ENCODE measurements at regions not wholly inside any gene's neighbourhood (a gene's known extent, or its start where the extent isn't known, plus 50 kb on each side); places are given as distances from the start of the nearest gene placed in this dataset.

DNA sequence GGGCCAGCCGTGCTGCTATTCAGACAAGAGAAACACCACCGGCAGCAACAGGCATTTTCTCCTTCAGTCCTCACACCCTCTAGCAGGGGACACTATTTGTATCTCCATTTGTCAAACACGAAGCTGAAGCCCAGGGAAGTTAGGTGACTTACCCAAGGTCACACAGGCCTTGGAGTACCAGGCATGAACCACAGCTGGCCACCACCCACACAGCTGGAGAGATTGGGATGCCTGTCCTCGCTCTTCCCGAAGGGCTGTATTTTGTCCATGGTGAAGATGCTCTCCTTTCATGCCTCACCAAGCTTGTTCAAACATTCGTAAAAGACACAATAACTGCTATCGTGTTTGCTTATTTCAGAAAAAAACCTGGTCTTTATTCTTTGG lies 182.7 kb downstream of the INHBB start:
- intact Hi-C loops (cut with micrococcal nuclease; ENCODE audit: unreplicated experiment): no loop called here

GRCh38 chr2:120530781-120531180 lies 184.8 kb downstream of the INHBB start:
- H3K27me3 Mint-ChIP-seq (ENCODE audit: unreplicated experiment): peaks cover 93% of the 10 kb centered on the region
- H3K4me3 Mint-ChIP-seq (ENCODE audit: low read depth, unreplicated experiment): no peak overlapping the region
- H3K4me1 Mint-ChIP-seq (ENCODE audit: low read depth, unreplicated experiment): peaks cover 6% of the 10 kb centered on the region
- no peak overlapping the region for H3K27ac Mint-ChIP-seq (ENCODE audit: unreplicated experiment)
- H3K9me3 Mint-ChIP-seq (ENCODE audit: low read depth, unreplicated experiment): no peaks in the 10 kb centered on the region
- BruUV-seq (replicated peaks): no TSS peak
- intact Hi-C loops (cut with micrococcal nuclease; ENCODE audit: unreplicated experiment): no loop called here
- CTCF ChIA-PET: no interaction called here
- no peak for TF ChIP-seq CTCF (IDR thresholded peaks at IDR 0.05; ENCODE audit: unreplicated experiment)
- no peak for DNase-seq
- H3K36me3 Mint-ChIP-seq (ENCODE audit: insufficient read depth, unreplicated experiment): no peaks in the 10 kb centered on the region

More for the DNA sequence above, 182.7 kb downstream of the INHBB start:
- H3K27ac Mint-ChIP-seq (ENCODE audit: unreplicated experiment): no peak overlapping the region
- H3K4me1 Mint-ChIP-seq (ENCODE audit: low read depth, unreplicated experiment): peaks cover 16% of the 10 kb centered on the region
- CTCF ChIA-PET: no interaction called here
- no peak for TF ChIP-seq CTCF (IDR thresholded peaks at IDR 0.05; ENCODE audit: unreplicated experiment)
- no peaks in the 10 kb centered on the region for H3K36me3 Mint-ChIP-seq (ENCODE audit: insufficient read depth, unreplicated experiment)
- DNase-seq: no peak
- H3K27me3 Mint-ChIP-seq (ENCODE audit: unreplicated experiment): peaks cover 100% of the 10 kb centered on the region
- H3K4me3 Mint-ChIP-seq (ENCODE audit: low read depth, unreplicated experiment): no peak overlapping the region
- BruUV-seq (replicated peaks): no TSS peak
- no peaks in the 10 kb centered on the region for H3K9me3 Mint-ChIP-seq (ENCODE audit: low read depth, unreplicated experiment)

DNA sequence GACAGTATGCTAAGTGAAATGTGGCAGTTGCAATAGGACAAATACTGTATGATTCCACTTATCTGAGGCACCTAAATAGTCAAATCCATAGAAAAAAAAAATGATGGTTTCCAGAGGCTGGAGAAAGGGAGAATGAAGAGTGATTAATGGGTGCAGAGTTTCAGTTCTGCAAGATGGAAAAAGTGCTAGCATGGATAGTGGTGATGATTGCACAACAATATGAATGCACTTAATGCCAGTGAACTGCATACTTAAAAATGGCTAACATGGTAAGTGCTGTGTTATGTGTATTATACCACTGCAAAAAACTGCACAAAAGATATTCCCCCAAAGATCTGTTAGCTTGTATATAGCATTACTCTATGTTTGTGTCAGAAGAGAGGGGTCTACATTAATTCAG lies 185.4 kb downstream of the INHBB start:
- no peaks in the 10 kb centered on the region for H3K36me3 Mint-ChIP-seq (ENCODE audit: insufficient read depth, unreplicated experiment)
- DNase-seq: no peak
- H3K27ac Mint-ChIP-seq (ENCODE audit: unreplicated experiment): no peak overlapping the region
- H3K9me3 Mint-ChIP-seq (ENCODE audit: low read depth, unreplicated experiment): no peaks in the 10 kb centered on the region
- H3K27me3 Mint-ChIP-seq (ENCODE audit: unreplicated experiment): peaks cover 93% of the 10 kb centered on the region
- intact Hi-C loops (cut with micrococcal nuclease; ENCODE audit: unreplicated experiment): no loop called here
- CTCF ChIA-PET: no interaction called here
- no peak for TF ChIP-seq CTCF (IDR thresholded peaks at IDR 0.05; ENCODE audit: unreplicated experiment)
- peaks cover 6% of the 10 kb centered on the region for H3K4me1 Mint-ChIP-seq (ENCODE audit: low read depth, unreplicated experiment)
- BruUV-seq (replicated peaks): no TSS peak
- H3K4me3 Mint-ChIP-seq (ENCODE audit: low read depth, unreplicated experiment): no peak overlapping the region

DNA sequence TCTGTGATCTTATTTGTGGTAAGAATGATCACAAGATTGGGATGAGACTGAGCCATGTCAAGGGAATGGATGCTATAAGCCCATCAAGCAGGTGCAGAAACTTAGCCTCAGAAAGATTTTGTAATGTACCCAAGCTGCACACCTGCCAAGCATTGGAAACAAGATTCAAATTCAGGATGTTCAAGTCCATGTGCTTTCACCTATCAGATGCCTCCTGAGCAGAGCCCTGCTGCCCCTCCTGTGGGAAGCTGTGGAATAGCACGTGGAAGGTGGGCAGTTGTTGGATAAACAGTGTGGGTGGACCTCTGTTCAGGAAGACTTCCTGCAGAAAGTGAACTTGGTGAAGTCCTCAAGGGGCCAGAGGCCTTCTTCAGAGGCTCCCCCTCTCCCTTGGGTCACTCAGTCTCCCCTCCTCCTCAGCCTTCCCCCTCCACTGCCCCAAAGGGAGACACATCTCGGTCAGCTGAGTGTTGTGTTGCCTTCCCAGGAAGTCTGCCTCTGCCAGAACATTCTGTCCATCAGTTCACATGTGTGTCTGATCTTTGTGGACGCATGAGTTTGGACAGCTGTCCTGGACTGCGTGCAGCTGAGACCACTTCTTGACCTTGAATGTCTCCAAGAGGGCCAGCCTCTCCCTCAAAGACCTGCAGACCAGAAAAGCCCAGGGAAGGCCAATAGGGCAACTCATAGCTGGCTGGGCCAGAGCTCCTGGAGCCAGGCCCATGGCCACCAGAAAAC lies 186.1 kb downstream of the INHBB start:
- Mint-ChIP-seq H3K4me1 (ENCODE audit: low read depth, unreplicated experiment) (peaks cover 6% of the 10 kb centered on the region), H3K9me3 (ENCODE audit: low read depth, unreplicated experiment) (no peaks in the 10 kb centered on the region), H3K36me3 (ENCODE audit: insufficient read depth, unreplicated experiment) (no peaks in the 10 kb centered on the region), H3K27me3 (ENCODE audit: unreplicated experiment) (peaks cover 93% of the 10 kb centered on the region), H3K4me3 (ENCODE audit: low read depth, unreplicated experiment) (no peak overlapping the region), H3K27ac (ENCODE audit: unreplicated experiment) (no peak overlapping the region)
- no TSS peak for BruUV-seq (replicated peaks)
- no peak for DNase-seq
- no peak for TF ChIP-seq CTCF (IDR thresholded peaks at IDR 0.05; ENCODE audit: unreplicated experiment)
- CTCF ChIA-PET: no interaction called here
- intact Hi-C loops (cut with micrococcal nuclease; ENCODE audit: unreplicated experiment): no loop called here

Data from Calu3 (cell line).